Putamen (tissue), 1 donor: ENCODE measurements at regions not wholly inside any gene's neighbourhood (a gene's known extent, or its start where the extent isn't known, plus 50 kb on each side); places are given as distances from the start of the nearest gene placed in this dataset.
"Not testable (repeated sequence)": the region's sequence is repeated elsewhere in the genome, so short reads cannot be mapped to it uniquely, and the experiment has no call there.

Experiments used
- DNase-seq: peaks from one replicate; pipeline ENCODE4 v3.0.0-alpha.2; 2016; ENCODE audit warnings: low spot score

GRCh38 chr2:154582694-154583093 lies 115.8 kb upstream of the KCNJ3 start:
- not testable (repeated sequence) for DNase-seq

GRCh38 chr2:154583274-154583673 lies 115.2 kb upstream of the KCNJ3 start:
- not testable (repeated sequence) for DNase-seq

- DNase-seq: no peak
These were observed 110.8 kb upstream of the KCNJ3 start for GRCh38 chr2:154587739-154588138.

GRCh38 chr2:154588838-154589237 lies 109.7 kb upstream of the KCNJ3 start:
- DNase-seq: no peak

GRCh38 chr2:154589514-154589913 lies 109.0 kb upstream of the KCNJ3 start:
- DNase-seq: no peak

GRCh38 chr2:154591294-154591820 lies 107.1 kb upstream of the KCNJ3 start:
- DNase-seq: no peak

GRCh38 chr2:154599189-154599588 lies 99.3 kb upstream of the KCNJ3 start:
- no peak for DNase-seq

- DNase-seq: no peak
These were observed 97.5 kb upstream of the KCNJ3 start for GRCh38 chr2:154600927-154601494.

GRCh38 chr2:154603682-154604081 lies 94.8 kb upstream of the KCNJ3 start:
- no peak for DNase-seq

GRCh38 chr2:154608438-154608837 lies 90.1 kb upstream of the KCNJ3 start:
- DNase-seq: no peak

GRCh38 chr2:154614906-154615305 lies 83.6 kb upstream of the KCNJ3 start:
- no peak for DNase-seq

- no peak for DNase-seq
These were observed 81.8 kb upstream of the KCNJ3 start for GRCh38 chr2:154616659-154617058.

GRCh38 chr2:154620471-154620870 lies 78.0 kb upstream of the KCNJ3 start:
- DNase-seq: no peak

- DNase-seq: peak; percentile 46
These were observed 74.7 kb upstream of the KCNJ3 start for GRCh38 chr2:154623819-154624218.

- no peak for DNase-seq
These were observed 61.0 kb upstream of the KCNJ3 start for GRCh38 chr2:154637456-154637855.

- no peak for DNase-seq
These were observed 59.7 kb upstream of the KCNJ3 start for GRCh38 chr2:154638783-154639182.

GRCh38 chr2:154640000-154640399 lies 58.5 kb upstream of the KCNJ3 start:
- no peak for DNase-seq
